HG03469 (cell line): ENCODE measurements at regions not wholly inside any gene's neighbourhood (a gene's known extent, or its start where the extent isn't known, plus 50 kb on each side); places are given as distances from the start of the nearest gene placed in this dataset.

Source experiments
- ATAC-seq: cut with Tn5 transposase; IDR thresholded peaks from one replicate; pipeline ENCODE4 v1.9.1; 2021; ENCODE audit warnings: mild to moderate bottlenecking, moderate library complexity, moderate number of reproducible peaks; ENCODE audit not compliant: unreplicated experiment

DNA sequence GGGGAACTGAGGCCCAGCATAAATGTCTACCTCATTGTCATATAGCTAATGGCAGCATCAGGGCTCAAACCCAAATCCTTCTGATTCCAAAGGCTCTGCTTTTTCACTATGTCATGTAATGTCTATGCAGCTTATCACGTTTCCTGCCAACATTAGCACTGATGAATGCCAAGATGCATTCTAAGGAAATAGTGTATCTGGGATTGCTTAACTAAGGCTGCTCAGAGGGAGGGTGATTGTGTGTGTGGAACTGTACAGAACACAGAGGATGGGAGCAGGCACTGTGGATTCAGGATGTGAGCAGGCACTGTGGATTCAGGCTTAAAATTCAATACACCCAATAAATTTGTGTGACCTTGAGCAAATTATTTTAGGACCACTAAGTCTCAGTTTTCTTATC, 456.4 kb upstream of the DEPDC1 start:
- ATAC-seq, result no peak

DNA sequence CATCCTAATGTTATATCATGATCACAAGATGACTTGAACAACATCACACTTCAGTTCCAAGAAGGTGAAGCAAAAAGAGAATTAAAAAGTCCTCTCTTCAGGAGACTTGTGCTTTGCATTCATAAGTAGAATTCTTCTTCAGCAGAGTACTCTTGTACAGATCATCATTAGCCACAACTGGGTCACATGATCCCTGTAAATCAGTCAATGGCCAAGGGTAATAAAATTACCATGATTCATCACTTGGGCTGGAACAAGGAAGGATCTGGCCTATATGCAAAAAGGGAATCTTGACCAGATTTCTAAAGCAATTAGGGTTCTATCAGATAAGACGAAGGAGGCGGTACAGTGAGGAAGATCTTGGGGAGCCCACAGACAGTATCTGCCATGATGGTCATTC, 458.0 kb upstream of the DEPDC1 start:
- ATAC-seq, result no peak

DNA sequence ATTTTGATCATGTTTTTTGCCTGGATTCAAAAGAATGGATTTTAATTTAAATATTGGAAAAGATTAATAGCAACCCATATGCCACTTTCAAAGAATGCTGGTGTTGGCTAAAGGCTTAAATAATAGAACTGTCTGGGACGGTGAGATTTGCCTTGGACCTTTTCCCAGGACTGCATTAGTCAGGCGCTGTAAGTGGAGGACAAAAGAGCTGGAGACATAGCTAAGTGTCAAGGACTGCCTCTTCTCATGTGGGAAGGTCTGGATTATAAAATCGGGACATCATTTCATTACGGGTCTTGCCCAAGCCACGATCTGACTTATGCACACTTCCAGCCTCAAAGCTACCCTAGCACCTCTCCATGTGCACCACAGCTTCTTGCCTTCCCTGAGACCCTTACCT, 458.5 kb upstream of the DEPDC1 start:
- no peak for ATAC-seq

DNA sequence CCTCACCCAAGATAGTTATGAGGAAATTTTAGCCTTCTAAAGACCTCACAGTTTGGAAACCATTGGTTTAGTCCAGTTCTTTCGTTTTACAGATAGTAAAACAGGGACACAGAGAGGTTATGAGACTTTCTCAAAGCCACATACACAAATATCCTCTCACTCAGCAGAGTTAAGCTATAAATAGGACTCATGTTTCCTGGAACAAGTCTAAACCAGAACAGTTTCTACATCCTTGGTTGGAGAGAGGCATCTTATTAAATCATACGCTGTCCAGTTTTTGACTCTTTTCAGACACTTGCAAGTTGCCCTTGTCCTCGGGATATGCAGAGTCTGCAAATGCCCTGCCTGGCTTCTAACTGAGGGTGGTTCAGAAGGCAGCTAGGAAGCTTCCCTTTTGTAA, 462.1 kb upstream of the DEPDC1 start:
- ATAC-seq, result no peak

DNA sequence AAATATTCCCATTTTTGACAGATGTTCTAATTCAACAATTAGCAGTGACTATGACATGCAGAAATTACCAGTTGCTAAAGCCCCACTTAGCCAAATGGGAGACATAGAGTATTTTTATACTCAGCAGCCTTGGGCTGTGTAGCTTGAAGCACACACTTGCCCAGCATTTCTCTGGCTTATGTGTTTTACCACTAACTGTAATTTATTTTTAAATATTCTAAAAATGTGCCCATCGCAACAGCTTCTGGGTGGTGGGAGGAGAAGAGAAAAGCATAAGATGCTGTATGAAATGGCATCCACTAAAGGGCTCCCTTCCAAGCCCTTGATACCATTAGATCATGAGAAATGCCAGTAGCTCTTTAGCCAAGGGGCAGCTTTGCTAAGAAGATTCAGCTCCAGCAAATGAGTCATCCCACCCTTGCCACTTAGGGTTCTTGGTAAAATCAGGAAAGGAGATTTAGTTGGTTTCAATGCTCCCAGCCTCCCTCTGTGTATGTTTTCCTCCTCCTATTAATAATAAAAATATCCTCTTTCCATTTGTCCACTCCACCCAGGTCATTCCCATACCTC, 462.7 kb upstream of the DEPDC1 start:
- no peak for ATAC-seq

DNA sequence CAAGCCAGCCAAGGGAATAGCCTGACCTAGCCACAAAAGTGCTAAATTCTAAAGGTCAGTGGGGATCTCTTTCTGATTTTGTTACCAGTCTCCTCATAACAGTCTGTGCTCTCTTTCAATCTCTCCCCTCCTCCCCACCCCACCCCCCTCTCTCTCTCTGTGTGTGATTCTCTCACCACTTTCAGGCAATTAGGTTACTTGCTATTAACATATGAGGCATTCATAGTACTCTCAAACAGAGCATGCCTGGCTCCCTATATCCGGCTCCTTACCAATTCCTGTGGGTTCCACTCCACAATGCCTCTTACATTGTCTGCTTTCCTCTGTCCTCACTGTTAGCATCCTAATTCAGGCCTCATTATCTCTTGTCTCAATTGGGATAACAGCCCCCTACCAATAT, 464.3 kb upstream of the DEPDC1 start:
- no peak for ATAC-seq

DNA sequence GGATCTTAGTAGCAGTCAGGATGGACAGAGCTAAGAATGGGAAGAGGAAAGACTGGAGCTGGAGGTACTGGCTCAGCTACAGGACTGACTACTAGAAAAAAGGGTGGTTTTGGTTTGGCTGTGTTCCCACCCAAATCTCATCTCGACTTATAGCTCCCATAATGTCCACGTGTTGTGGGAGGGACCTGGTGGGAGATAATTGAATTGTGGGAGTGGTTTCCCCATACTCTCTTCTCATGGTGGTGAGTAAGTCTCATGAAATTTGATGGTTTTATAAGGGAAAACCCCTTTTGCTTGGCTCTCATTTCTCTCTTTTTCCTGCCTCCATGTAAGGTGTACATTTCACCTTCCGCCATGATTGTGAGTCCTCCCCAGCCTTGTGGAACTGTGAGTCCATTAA, 466.5 kb upstream of the DEPDC1 start:
- ATAC-seq, result no peak

DNA sequence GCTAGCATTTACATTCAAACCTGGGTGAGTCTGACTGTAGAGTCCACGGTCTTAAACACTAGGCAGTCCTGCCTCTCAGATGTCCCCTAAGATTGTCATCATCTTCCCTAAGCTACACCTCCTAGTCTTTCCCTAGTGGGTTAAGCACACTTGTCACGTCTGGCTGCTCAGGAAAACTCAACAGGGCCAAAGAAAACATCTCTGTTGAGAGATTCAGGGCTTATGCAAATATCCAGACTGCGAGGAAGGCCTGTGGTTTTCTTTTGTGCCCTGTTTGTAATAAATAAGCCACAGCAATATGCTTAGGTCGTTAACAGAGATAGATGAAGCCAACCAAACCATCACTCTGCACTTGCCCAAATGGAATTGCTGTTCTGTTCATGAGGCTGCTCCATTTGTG, 472.6 kb upstream of the DEPDC1 start:
- no peak for ATAC-seq

DNA sequence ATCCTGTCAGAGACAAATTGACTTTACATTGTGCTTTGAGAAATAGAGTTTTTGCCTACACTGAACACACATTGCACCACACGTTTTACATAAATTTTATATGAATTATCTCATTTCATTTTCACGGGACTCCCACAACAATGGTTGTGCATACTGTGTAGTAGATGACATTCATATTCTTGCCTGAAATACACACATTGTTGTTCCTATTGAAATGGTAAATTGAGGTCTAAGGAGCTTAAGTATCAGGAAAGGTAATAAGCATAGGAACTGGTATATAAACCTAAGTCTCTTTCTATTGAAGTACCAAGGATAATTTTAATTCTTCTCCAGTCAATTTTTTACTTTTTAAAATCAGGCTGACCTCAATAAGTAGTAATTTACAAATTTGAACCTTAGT, 473.7 kb upstream of the DEPDC1 start:
- no peak for ATAC-seq

DNA sequence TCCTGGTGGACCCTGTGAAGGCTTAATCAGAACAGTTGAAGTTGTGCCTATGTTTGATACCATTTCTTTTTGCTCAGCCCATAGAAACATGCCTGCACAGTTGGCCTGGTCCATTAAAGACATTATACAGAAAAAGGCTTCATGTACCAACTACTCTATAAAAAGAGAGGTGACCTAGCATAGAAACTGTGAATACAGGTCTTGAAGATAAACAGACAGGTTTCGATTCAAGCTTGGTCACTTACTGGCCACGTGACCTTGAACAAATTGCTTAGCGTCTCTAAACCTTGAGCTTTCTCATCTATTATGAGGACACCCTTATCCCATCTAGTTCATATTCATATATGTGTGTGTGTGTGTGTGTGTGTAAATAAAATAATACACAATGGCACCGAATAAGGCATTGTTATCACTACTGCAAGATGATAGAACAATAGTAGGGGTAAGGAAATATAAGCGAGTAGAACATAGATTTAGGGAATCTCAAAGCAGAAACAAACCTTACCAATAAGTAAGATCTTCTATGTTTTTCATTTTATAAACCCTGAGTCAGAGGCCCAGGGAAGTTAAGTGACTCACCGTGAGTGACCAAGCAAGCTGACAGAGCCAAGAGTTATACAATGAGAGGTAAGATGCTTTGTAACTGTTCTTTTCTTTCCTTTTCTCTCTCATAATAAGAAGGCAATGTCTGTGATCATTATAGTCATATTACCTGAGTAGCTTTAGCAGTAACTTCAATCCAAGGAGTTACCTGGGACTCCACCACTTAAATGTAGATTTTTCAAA, 476.8 kb upstream of the DEPDC1 start:
- no peak for ATAC-seq

DNA sequence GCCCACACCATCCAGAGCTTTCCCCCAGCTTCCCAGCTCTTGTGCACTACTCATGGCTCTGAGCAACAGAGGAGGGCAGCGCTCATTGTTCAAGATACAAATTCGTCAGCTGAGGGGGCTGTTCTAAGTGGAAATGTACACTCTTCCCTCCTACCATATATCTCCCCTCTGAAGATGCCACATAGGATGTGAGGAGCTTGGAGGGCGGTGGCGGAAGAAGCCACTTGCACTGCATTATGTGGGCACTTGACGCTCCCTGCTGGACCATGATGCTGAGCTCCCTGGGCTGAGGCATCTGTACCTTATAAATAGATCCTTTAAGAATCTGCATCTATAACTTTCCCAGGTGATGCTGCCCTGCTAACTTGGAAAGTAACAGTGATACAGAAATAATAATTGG, 477.6 kb upstream of the DEPDC1 start:
- ATAC-seq, result no peak

DNA sequence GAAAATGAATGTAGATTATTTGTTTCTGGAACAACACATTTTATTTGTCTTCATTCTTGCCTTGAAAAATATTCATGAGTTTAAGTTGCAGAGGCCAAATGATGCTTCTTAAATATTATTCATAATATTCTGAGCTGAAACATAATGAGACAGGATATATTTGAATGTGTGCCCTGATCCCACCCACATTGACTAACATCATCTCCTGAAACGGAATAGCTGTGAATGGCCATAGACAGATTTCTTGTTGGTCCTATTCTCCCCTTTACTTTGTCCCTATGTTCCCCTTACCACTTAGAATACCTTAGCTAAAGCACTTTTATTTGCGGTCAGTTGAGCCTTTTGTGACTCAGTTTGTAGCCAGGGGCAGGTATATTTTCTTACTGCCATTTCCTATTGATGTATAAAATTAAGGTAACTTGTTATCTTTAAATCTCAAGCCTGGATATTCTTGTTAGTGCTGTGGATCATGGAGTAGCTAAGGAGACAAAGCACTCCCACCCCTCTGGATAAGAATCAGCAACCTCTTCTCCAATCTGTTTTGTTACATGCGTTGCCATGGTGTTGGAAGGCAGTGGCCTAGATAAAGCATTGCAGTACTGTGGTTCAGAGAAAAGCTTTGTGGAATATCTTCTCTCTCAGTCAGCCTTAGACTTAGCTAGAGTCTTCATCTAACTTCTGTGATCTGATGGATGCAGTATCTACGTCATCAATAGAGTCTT, 478.5 kb upstream of the DEPDC1 start:
- no peak for ATAC-seq

DNA sequence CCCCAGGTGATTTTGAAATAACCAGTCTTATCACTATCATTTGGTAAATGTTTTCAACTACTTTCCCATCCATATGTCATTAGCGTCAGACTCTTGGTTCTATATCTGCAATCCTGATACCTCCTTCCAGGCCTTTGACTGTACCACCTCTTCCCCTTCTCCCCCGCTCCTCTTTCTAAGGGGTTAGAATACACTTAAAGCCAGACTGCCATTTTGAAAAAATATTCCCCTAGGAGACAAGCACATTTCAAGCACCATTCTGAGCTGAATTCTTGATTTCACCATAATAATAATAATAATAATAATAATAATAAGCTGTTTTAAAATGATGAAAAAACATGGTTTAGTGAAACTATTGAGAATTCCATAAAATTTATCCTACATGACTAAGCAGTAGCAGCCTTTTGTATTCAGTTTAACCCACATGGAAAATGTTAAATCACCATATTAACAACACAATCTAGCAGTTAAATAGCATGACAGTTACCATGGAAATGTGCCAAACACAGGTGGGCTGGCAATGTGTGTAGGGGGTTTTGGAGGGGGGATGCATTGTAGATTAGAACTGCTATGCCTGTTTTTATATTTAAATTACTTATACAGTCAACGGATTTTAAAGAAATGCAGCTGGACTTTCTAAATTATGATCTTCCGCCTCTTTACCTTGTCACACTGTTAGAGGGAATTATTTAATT, 480.2 kb upstream of the DEPDC1 start:
- no peak for ATAC-seq

DNA sequence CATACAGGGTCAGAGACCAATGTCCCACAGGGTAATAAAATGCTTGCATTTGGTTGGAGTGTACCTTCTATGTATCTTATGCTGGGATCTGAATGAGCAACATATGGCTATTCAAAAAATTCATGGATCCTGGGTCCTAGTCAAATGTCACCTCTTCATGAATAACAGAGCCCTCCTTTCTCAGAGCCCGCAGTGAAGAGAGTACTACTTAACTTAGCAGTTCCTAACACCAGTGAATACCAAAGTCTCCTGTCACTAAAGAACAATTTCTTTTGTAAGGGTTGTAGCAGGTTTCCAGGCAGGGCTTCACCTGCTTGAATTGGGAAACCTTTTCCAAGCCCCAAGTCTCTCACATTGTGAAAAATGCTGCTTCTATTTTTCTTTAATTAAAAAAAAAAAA, 483.0 kb upstream of the DEPDC1 start:
- ATAC-seq, result no peak

DNA sequence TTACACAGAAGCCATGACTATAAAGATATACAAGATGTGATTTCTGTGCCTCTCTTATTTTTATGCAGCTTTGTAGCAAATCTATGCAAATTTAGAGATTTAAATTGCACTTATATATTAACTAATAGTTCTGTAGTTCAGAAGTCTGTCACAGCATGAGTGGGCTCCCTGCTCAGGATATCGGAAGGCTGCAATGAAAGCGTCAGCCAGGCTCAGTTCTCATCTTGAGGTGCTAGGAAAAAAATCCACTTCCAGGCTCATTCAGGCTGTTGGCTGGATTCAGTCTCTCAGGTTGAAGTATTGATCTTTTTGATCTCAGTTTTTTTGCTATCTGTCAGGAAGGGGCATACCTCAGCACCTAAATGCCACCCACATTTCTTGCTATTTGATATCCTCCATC, 487.4 kb upstream of the DEPDC1 start:
- no peak for ATAC-seq

DNA sequence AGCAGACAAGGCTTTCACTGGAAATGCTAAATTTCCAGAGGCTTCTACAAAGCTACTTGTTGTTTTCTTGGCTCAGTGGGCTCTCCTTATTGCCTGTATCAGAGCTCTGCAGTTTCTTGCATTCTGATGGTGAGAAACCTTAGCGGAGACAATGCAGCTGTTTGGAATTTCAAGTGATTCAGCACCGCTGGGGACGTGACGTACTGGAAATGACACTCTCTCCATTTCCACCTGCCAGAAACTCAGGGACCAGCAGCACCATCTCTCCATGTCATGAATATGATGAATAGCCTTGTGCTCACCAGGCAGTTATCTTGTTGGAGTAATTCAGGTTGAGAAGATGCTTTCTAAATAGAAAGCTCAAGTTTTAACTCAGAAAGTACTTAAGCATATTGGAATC, 497.2 kb upstream of the DEPDC1 start:
- ATAC-seq, result no peak

DNA sequence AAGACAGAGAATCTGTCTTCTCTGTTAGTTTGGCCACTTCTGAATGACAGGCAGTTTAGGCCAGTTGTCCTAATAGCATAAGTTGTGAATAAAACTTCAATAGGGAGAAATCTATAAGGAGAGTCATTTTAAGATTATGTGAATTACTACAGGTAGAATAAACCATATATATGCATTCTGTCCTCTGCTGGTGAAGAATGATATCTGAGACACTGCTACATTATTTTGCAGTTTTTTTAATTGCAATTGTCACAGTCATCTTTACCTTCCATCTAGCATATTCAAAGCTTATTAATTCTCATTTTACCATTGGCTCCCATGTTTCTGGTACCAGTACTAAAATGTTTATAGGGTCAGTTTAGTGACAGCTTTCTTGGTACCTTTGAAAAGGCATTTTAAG, 519.6 kb upstream of the DEPDC1 start:
- ATAC-seq, result no peak

DNA sequence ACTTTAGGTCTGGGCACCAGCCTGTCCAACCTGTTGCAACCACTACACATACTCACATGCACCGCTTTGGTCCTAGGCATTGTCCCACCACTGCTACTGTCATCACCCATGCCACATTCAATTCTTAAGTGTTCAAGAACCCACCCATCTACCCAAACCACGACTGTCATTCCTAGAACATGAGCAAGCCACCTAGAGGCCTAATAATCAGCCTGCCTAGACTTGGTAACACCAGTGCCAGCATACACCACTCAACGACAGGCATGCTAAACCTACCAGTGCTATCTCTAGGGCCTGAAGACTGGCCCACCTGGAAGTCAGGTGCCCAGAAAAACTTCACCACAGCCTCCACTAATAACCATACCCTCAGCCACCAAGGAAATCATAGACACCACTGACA, 532.8 kb upstream of the DEPDC1 start:
- ATAC-seq, result no peak

DNA sequence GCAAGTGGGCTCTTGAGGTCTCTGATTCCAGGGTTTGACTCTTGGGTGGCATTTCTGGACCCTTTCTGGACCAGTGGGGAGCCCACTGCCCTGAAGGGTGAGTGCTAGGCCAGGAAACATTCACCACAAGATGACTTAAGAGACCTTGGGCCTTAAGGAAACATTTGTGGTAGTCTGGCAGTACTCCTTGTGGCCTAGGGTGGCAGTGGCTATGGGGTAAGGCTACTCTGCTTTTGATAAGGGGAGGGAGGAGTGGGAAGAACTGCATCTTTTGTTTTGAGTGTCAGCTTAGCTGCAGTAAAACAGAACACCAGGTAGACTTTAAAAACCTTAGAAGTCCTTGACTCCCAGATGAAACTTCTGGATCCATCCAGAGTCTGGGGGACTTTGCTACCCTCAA, 529.3 kb upstream of the LRRC7 start:
- no peak for ATAC-seq

DNA sequence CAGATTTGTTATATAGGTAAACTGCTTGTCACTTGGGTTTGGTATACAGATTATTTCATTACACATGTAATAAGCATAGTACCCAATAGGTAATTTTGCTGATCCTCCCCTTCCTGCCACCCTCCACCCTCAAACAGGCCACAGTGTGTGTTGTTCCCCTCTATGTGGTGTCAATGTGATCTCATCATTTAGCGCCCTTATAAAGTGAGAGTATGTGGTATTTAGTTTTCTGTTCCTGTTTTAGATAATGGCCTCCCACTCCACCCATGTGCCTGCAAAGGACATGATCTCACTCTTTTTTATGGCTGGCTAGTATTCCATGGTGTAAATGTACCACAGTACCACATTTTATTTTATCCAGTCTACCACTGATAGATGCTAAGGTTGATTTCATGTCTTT, 522.1 kb upstream of the LRRC7 start:
- ATAC-seq, result no peak

DNA sequence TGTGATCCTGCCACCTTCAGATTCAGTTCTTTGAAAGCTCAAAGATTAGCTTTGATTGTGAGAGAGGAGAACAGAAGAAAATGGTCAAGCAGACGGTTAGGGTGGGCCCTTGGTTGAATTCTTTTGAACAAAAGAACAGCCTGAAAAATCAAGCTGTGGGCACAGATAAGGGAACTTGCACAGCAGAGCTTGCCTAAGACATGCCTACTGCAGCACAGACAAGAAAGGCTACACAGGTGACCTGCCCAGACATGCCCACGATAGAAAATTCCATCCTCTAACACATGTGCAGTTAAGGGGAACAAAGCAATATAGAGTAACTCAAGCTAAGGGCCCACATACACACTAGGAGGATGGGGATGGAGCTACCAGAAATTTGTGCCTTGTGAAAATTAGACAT, 512.5 kb upstream of the LRRC7 start:
- ATAC-seq, result no peak

DNA sequence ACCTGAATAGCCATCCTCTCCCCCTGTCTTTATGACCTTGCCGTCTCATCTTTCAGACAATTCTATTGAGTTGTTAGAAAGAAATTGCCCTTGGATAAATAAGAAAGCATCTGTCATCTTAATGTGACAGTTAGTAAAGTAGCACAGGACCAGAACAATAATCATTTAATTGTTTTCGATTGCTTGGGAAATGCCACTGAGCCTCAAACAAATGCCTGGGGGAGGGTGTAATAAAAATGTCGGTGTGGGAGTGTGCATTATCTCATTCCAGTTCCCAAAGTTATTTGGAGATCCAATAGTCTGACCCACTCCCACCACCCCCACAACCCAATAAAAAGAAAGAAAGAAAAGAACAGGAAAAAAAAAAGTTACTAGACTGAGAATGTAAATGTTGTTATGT, 509.3 kb upstream of the LRRC7 start:
- no peak for ATAC-seq
